ENCODE measurements at regions not wholly inside any gene's neighbourhood (a gene's known extent, or its start where the extent isn't known, plus 50 kb on each side); places are given as distances from the start of the nearest gene placed in this dataset.

DNA sequence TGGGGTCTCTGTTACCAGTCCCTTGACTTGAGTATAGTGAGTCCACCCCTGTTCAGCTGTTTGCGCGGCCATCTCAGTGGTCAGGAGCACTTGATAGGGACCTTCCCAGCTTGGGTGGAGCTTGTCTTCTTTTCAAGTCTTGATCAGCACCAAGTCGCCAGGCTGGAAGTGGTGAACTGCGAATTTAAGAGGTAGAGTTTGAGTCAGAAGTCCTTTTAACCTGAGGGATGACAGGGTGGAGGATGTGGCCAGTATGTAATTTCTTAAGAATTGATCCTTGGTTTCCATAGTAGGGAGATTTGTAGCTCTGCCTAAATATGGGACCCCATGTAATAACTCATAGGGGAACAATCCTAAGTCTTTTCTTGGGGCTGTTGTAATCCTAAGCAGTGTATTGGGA, 86.3 kb upstream of the XCR1 start:
- no peak for DNase-seq (ENCODE audit: low read depth)

DNA sequence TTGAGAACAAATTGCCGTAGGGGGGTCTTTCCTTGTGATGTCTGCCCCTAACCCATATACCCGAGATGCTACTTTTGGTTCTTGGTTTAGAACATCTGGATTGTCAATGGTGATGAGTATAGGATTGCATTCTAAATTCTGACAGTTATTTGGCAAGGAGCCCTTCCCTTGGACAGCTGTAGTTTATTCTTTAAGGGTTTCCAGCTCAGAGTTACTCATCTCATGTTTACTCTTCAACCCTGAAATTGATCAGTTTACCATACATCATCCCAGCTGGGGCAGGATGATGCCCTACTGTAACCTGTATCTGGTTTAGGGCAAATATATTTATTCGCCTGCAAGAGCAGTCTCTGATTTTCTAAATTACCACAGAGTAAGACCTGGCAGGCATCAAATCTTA, 85.7 kb upstream of the XCR1 start:
- no peak for DNase-seq (ENCODE audit: low read depth)

DNA sequence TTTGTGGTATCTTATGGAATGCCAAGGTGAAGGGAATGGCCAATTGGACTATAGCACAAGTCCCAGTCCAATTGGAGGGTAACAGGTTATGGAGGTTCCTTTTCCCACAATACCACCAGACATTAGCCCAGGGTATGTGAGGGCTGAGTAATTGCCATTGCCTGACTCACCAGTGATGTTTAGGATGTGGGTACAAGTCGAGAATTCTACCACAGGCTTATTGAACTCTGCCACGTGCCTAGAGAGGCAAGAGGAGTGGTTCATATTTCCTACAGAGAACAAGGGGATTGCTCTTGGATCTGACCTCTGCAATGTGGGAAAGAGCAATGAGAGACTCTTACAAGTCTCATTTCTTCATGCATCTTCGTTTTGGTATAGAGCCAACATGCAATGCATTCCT, 85.0 kb upstream of the XCR1 start:
- no peak for DNase-seq (ENCODE audit: low read depth)

DNA sequence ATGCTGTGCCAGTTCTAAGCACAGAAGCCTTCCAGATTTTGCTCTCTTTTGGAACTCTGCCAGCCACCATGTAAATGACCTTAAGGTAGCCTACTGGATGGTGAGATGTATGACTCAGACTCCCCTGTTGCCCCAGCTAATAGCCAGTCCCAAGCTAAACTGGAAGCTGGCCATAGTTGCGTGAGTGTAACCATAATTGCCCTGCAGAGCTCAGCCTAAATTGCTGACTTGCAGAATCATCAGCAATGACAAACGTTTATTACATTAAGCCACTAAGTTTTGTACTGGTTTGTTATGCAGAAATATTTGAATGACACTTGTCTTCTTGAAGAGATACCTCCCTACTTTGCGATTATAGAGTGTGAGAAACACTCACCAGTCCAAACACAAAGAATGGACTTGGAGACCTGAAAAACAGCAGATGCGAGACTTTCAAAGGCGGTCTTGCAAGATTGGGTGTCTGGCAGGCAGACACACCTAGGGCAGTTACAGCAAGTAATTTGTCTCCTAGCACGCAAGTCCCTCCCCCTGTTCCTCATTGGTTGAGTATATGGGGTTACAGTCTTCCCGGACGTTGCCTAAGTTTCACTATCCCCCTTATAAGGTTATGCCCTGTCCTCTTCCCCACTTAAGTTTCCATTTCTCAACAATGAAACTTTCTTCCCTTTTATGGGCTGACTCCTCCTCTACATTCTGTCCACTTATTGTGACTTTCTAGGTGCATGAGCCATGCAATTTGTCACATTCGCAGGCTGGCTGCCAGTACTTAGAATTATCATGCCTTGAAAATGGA, 83.6 kb upstream of the XCR1 start:
- no peak for DNase-seq (ENCODE audit: low read depth)

DNA sequence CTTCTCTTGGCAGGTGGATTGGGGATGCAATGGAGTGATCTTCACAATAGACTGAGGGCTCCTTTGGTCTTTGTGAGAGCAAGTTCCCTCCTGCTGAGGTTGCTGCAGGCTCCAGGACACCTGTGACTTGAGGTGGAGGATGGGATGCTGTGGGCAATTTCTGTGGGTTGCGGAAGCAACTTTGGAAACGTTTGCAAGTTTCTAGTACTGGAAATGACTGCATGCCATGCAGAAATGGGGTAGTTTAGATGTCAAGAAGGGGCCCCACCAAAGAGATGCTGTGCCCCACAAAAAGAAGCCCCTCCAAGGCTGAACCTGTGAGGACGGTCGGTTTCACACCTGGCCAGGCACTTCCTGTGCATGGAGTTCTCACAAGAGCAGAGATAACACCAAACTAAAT, 80.4 kb upstream of the XCR1 start:
- DNase-seq (ENCODE audit: low read depth) = no peak

DNA sequence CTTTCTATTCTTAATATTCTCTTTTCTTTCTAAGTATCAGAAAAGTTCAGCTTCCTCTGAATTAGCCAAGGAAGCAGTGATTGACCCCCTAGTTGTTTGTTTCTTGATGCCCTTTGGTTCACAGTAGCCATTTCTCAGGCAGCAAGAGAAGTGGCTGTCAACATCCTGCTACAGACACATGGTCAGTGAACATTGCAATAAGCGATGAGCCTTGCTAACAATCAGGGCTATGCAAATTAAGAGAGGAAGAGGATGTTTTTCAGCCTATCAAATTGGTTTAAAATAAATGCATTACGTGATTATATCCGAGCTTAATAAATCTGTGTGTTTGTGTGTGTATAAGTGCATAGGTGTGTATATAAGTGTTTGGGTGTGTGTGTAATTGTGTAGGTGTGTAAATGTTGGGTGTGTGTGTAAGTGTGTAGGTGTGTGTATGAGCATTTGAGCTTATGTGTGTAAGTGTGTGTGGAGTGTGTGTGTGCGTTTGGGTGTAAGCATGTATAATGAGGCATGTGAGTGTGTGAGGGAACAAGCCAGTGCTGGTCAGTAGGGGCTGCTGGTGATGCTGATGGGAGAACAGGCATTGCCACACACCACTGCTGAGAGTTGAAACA, 78.1 kb upstream of the XCR1 start:
- no peak for DNase-seq (ENCODE audit: low read depth)

DNA sequence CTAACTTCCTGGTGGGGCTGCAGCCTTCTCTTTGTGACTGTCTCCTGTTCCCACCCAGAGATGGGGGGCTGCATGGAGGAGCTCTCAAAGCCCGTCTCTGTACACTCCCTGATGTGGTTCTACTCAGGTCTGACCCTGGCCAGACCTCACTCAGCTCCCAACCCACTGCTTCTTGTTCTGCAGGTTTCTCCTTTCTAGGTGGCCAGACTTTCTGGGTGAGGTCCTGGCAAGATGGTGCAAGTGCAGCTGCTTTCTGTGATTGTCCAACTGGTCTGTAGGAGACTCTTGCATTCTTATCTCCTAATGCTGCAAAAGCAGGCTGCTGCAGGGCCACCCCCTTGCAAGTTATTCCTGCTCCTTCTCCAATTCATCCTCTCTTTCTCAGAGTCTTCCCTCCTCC, 77.4 kb upstream of the XCR1 start:
- no peak for DNase-seq (ENCODE audit: low read depth)

DNA sequence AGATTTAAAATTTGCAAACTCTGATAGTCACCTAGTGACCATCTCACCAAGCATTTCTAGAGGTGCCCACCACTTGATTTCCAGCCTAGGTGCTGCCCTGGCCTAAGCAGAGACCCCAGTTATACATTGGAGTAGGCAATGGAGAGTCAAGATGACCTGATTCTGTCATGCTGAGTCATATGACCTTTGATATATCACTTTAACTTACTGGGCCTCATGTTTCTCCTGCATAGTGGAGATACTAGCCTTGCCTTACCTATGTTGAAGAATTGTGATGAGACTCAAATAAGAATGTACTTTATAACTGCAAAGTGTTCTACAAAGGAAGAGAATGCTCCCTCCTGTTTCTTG, 75.5 kb upstream of the XCR1 start:
- DNase-seq (ENCODE audit: low read depth) = no peak

DNA sequence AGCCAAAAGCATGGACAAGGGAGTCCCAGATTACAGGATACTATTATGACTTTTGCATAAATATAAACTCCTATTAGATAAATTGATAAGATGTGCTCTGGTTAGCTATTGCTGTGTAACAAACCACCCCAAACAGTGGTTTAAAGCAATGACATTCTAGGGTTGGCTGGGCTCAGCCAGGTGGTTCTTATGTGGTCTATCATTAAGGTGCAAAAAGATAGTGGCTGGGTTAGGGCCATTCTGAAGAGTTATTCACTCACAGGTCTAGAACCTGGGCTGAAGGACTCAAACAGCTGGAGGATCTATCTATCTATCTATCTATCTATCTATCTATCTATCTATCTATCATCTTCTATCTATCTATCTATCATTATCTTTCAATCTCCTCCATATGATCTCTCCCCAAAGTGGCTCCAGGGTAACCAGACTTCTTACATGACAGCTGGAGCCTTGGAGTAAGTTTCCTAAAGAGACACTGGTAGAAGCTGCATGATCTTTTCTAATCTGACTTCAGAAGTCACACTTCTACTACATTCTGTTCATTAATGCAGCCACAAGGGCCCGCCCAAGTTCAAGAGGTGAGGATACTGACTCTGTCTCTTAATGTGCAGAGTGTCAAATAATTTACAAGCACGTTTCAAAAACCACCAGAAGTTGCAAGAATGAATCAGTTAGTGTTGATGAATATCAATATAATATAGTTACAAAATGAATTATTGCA, 74.9 kb upstream of the XCR1 start:
- DNase-seq (ENCODE audit: low read depth) = no peak

DNA sequence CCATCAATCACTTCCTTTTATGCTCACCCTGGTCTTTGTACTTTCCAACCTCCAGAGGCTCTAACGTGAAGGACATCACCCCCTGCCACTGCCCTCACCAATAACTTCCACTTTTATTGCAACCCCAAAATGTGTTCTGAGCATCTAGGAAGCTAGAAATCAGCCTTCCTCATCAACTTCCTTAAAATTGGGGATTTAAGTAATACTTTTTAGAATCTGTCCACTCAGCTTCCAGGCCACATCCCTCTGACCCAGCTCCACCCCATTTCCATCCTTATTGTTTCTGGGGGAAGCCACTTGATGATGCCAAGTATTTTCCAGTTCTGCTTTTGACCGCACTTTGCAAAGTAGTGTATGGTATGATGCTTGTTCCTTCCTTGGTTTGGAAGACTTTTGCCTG, 73.5 kb upstream of the XCR1 start:
- DNase-seq (ENCODE audit: low read depth) = no peak

DNA sequence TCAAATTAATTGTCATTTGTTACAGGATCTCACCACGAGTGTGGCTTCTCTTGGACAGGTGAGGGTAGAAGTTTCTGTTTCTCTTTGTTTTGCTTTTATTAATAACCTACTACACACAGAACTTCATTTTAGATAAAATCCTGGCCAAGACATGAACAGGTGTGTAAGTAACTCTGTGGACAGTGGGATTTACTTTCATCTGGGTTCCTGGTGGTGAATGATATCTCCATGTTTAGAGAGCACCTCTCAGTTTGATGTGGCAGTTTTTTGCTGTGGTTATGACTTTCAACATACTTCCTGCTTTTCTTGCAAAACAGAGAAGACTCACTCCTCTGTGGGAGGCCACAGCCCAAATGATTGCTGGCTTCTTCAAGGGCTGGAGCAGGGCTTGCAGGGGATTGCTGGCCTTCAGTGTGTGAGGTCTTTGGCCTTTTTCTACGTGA, 71.1 kb upstream of the XCR1 start:
- DNase-seq (ENCODE audit: low read depth) = no peak

DNA sequence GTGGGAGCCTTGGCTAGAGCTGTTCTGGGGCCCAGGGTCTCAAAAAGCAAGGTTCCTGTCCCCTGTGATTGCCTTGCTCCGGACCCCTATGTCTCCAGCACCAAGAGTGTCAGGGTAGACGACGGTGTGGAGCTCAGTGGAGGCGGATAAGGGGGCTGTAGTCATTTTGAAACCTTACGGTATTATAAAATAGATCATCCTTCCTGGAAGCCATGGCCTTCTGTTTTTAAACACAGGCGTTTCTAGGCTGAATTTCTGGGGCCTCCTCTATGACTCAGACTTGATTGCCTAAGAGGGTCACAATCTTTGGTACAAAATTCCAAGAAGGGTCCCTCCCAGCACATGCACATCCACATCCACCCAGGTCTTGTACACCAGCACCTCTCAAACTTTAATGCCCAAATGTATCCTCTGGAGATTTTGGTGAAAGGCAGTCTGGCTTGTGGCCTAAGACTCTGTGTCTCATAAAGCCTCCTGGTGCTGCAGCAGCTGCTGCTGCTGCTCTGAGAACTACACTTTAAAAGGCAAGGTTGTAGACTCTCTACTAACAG, 70.5 kb upstream of the XCR1 start:
- DNase-seq (ENCODE audit: low read depth) = no peak

DNA sequence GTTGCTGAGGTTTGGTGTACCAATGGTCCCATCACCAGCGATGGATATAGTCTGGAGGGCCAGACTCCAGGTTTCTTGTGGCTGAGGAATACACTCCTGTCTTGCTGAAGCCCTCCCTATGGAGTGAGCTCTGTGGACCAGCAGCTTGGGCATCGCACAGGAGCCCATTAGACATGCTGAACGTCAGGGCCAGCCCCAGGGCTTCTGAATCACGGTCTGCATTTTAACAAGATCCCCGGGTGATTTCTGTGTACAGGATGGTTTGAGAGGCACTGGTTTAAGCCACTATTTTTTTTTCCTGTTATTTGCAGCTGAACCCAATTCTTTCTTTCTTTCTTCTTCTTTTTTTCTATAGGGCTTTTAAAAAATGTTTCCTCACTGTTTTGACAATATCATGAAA, 69.5 kb upstream of the XCR1 start:
- no peak for DNase-seq (ENCODE audit: low read depth)

DNA sequence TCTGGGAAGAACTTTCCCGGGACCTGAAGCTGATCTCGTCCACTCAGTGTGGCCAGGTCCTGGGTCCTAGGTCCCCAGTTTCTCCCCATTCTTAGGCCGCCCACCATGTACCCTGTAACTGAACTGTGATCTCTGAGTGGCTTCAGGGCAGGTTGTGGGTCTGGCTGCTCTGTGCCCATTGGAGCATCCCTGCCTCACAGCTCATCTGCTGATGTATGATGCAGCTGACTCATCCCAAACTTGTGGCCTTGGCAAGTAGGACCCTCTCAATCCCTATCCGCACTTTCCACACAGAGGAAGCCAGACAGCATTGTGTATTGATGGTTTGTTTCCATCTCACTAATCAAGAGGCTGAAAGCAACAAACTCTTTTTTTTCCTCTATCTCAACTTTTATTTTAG, 69.1 kb upstream of the XCR1 start:
- DNase-seq (ENCODE audit: low read depth) = no peak

DNA sequence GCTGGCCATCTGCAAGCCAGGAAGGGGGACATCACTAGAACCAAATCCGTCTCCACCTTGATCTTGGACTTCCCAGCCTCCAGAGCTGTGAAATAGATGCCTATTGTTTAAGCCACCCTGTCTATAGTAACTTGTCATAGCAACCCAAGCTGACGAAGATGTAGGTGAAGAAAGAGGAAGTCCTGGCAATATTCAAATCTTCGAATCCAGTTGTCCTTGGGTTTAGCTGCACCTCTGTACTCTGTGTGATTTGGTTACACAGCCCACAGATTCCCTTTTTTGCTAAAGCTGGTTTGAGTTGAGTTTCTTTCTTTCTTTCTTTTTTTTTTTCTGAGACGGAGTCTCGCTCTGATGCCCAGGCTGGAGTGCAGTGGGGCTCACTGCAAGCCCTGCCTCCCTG, 68.0 kb upstream of the XCR1 start:
- no peak for DNase-seq (ENCODE audit: low read depth)

DNA sequence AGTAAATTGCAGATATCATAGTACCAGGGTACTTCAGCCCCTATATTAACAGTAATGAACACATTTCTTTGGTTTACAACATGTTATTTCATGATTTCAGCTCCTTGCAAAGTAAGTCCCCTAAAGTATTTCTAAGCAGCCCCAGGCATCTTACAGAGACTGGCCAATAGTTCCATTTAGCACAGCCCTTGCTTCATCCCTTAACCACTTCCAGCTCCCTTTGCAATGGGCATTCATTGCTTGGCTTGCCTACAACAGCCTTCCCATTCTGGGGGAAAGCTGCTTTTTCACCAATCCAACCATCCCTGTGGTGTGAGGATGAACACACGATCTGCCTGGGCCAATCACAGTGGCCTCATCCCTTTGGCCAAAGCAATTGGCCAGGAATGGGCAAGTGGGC, 67.2 kb upstream of the XCR1 start:
- no peak for DNase-seq (ENCODE audit: low read depth)

DNA sequence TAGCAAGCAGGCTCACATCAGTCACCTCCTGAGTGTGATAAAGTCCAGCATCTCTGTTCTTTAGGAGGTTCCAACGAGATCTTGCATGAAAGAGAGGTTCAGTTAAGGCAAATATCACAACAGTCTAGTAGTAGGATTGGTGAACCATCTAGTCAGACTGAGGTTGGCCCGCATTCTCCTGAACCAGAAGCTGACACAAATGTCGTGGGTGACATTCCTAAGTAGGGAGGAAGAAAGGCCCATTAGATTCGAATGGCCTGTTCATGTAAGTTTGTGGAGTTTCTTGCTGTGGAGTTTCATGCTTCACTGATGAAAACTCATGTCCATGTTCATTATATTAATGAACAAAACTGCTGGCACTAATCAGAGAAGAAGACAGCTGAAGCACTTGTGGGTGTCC, 66.7 kb upstream of the XCR1 start:
- DNase-seq (ENCODE audit: low read depth) = no peak

DNA sequence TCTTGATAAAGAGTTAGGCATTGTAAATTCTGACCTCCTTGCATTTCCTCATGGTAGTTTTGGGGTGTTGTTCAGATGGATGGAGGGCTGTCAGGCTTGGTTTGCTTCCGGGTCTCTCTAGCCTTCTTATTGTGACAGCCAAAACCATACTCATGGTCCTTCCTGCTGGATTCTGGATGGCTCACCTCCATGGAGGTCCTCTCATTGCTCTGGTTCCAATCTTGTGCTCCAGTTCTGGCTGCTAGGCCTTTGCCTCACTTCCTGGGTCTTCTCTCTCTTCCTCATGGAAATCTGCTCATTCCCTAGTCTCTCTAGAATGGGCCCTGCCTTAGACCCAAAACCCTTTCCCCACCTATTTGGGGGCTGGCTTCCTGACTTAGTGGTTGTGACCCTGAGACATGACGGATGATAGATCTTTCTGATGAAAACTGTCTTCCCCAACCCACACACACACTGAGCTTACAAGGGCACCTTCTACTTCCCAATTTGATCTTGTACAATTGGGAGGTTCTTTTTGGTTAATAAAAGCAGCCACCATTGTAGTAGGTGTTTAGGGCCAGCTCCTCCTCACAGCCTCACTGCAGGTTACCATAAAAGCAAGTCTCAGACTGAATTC, 66.2 kb upstream of the XCR1 start:
- no peak for DNase-seq (ENCODE audit: low read depth)

DNA sequence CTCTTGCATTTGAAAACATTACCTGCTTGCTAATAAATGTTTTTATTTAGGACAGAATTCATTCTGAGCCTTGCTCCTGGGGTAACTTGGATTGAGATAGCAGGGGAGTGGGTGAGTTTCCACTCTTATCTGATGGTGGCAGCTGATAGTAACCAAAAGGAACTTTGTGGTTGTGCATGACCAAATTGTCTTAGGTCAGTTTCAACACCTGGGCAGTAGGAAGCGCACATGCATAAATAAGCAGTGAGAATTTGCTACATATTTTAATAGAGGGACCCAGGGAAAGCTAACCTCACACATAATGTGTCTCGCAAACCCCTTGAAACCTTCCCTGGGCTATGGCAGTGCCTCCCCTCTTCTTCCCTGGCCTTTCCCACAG, 65.4 kb upstream of the XCR1 start:
- no peak for DNase-seq (ENCODE audit: low read depth)

DNA sequence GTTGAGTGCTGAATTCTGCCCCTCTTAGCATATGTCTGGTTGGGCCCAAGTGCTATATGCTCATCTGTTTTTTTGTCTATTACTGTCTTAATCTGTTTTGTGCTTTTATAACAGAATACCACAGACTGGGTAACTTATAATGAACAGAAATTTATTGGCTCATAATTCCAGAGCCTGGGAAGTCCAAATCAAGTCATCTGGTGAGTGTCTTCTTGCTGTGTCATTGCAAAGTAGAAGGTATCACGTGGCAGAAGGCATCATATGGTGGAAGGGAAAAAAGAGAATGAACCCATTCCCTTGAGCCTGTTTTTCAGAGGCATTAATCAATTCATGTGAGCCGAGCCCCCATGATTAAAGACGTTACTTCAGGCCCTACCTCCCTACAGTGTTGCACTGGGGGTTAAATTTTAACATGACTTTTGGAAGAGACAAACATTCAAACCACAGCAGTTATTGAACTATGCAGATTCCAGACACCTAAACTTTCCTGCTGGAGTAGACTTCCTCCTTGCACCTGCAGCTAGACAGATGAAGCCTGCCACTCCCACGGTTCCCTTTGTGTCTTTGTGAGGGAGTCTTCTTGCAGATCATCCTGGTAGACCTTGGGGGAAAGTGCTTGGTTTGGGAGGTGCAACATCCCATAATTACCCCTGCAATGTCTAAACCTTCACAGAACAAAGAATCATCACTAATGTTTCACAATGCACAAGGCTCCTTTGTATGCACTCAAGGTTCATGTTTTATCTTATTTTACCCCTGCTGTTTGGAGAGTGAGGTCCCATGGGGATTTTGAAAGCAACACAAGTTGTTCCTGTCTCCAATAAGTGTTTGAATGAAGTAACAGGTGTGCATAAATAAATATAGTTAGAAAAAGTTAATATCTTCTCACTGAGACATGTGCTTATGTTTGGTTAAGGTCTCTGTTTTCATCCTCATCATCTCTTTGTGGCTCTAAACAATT, 64.7 kb upstream of the XCR1 start:
- no peak for DNase-seq (ENCODE audit: low read depth)

DNA sequence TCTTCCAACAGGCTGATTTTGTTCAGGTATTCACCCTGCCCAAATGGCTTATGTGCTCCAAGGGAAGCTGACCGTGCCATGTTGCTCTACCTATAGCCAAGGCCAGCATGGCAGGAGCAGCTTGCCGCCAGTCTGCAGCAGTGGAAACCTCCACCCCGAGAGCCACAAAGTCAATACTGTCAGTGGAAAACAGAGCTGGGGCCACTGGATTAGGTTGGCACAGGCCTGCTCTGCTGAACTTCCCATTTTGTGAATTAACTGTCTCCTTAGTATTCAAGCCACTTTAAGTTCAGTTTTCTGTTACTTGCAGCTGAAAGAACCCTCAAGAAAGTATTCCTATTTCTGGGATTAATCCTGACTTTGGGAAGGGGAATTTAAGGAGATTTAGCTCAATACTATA, 63.8 kb upstream of the XCR1 start:
- DNase-seq (ENCODE audit: low read depth) = no peak
